Astrocyte (in vitro differentiated cells and primary cell): ENCODE measurements at regions not wholly inside any gene's neighbourhood (a gene's known extent, or its start where the extent isn't known, plus 50 kb on each side); places are given as distances from the start of the nearest gene placed in this dataset.

Source experiments
- DNase-seq: peaks from one replicate; pipeline ENCODE4 v3.0.0-alpha.2; 2010; ENCODE audit warnings: low read depth
- FAIRE-seq: peaks from 2 replicates; lab custom pipeline; 2011; peaks lifted over from hg19 to GRCh38; lab: Jason Lieb, UNC
- H2AFZ ChIP-seq: 2 replicates; pipeline ENCODE4 v1.6.0; 2012; ENCODE audit warnings: low read depth, low read length, inconsistent platforms
- H3K27ac ChIP-seq: 2 replicates; pipeline ENCODE4 v1.5.1; 2011; ENCODE audit warnings: low read depth, low read length, inconsistent platforms
- H3K27me3 ChIP-seq: 2 replicates; pipeline ENCODE4 v1.6.0; 2011; ENCODE audit warnings: low read length, inconsistent platforms; ENCODE audit not compliant: insufficient read depth
- H3K36me3 ChIP-seq: 2 replicates; pipeline ENCODE4 v1.5.1; 2011; ENCODE audit warnings: low read length, inconsistent platforms; ENCODE audit not compliant: insufficient read depth
- H3K4me1 ChIP-seq: 2 replicates; pipeline ENCODE4 v1.5.1; 2011; ENCODE audit warnings: low read length, inconsistent platforms; ENCODE audit not compliant: insufficient read depth
- H3K4me2 ChIP-seq: 2 replicates; pipeline ENCODE4 v1.6.0; 2012; ENCODE audit warnings: low read length, inconsistent platforms
- H3K4me3 ChIP-seq: 2 replicates; pipeline ENCODE4 v1.5.1; 2011; ENCODE audit warnings: low read depth, mild to moderate bottlenecking, low read length, inconsistent platforms; ENCODE audit not compliant: insufficient read depth
- H3K79me2 ChIP-seq: 2 replicates; pipeline ENCODE4 v1.6.0; 2012; ENCODE audit warnings: mild to moderate bottlenecking, low read length, inconsistent platforms; ENCODE audit not compliant: insufficient read depth
- H3K9ac ChIP-seq: 2 replicates; pipeline ENCODE4 v1.6.0; 2012; ENCODE audit warnings: mild to moderate bottlenecking, low read length, inconsistent platforms
- H3K9me3 ChIP-seq: 2 replicates; pipeline ENCODE4 v1.5.1; 2012; ENCODE audit warnings: low read depth, mild to moderate bottlenecking, low read length, inconsistent platforms; ENCODE audit not compliant: insufficient read depth
- H4K20me1 ChIP-seq: 2 replicates; pipeline ENCODE4 v1.6.0; 2012; ENCODE audit warnings: low read length, inconsistent platforms; ENCODE audit not compliant: insufficient read depth
- H3K27ac Mint-ChIP-seq: one replicate; pipeline ENCODE4 v1.8.0; 2021; ENCODE audit warnings: mild to moderate bottlenecking, mixed read lengths; ENCODE audit not compliant: unreplicated experiment
- H3K27me3 Mint-ChIP-seq: one replicate; pipeline ENCODE4 v1.8.0; 2021; ENCODE audit warnings: low read depth, mixed read lengths; ENCODE audit not compliant: unreplicated experiment
- H3K36me3 Mint-ChIP-seq: one replicate; pipeline ENCODE4 v1.8.0; 2021; ENCODE audit warnings: low read depth, mixed read lengths; ENCODE audit not compliant: unreplicated experiment
- H3K4me1 Mint-ChIP-seq: one replicate; pipeline ENCODE4 v1.8.0; 2021; ENCODE audit warnings: low read depth, mixed read lengths; ENCODE audit not compliant: unreplicated experiment
- H3K4me3 Mint-ChIP-seq: one replicate; pipeline ENCODE4 v1.8.0; 2021; ENCODE audit warnings: mild to moderate bottlenecking, moderate library complexity, mixed read lengths; ENCODE audit not compliant: unreplicated experiment
- H3K9me3 Mint-ChIP-seq: one replicate; pipeline ENCODE4 v1.8.0; 2021; ENCODE audit warnings: mild to moderate bottlenecking, mixed read lengths; ENCODE audit not compliant: unreplicated experiment
- CTCF ChIP-seq: IDR thresholded peaks from 2 replicates; pipeline ENCODE4 v1.5.1; 2011; ENCODE audit warnings: low read depth, mild to moderate bottlenecking, inconsistent platforms, low read length, moderate library complexity; ENCODE audit not compliant: insufficient read depth
- EZH2 ChIP-seq: IDR thresholded peaks from 2 replicates; pipeline ENCODE4 v1.6.1; 2012; ENCODE audit warnings: mild to moderate bottlenecking, low read length, inconsistent platforms; ENCODE audit not compliant: insufficient read depth

- H3K4me2 ChIP-seq = no peak overlapping the region
- no peaks in the 10 kb centered on the region for H4K20me1 ChIP-seq
- no peak overlapping the region for H3K9ac ChIP-seq
- H3K36me3 ChIP-seq = no peaks in the 10 kb centered on the region
- TF ChIP-seq CTCF (no peak), EZH2 (no peak)
- Mint-ChIP-seq H3K36me3 (no peaks in the 10 kb centered on the region), H3K4me3 (no peak overlapping the region), H3K4me1 (peaks cover 10% of the 10 kb centered on the region), H3K27me3 (no peaks in the 10 kb centered on the region), H3K27ac (no peak overlapping the region), H3K9me3 (peaks cover 7% of the 10 kb centered on the region)
- no peaks in the 10 kb centered on the region for H3K27me3 ChIP-seq
- H3K79me2 ChIP-seq = no peaks in the 10 kb centered on the region
- H3K27ac ChIP-seq = no peak overlapping the region
- H3K9me3 ChIP-seq = no peaks in the 10 kb centered on the region
- no peaks in the 10 kb centered on the region for H3K4me1 ChIP-seq
- DNase-seq (no peak), FAIRE-seq (no peak)
- no peak overlapping the region for H2AFZ ChIP-seq
- no peak overlapping the region for H3K4me3 ChIP-seq
These were observed 109.0 kb downstream of the FZD1 start for GRCh38 chr7:91373111-91373800.

GRCh38 chr7:91374321-91374989, 110.2 kb downstream of the FZD1 start:
- Mint-ChIP-seq H3K9me3 (peaks cover 5% of the 10 kb centered on the region), H3K27me3 (no peaks in the 10 kb centered on the region), H3K4me3 (no peak overlapping the region), H3K4me1 (peaks cover 13% of the 10 kb centered on the region), H3K36me3 (no peaks in the 10 kb centered on the region), H3K27ac (no peak overlapping the region)
- Histone ChIP-seq H3K4me2 (no peak overlapping the region), H3K27ac (no peak overlapping the region), H3K4me1 (no peaks in the 10 kb centered on the region), H2AFZ (no peak overlapping the region), H4K20me1 (no peaks in the 10 kb centered on the region), H3K27me3 (no peaks in the 10 kb centered on the region), H3K79me2 (no peaks in the 10 kb centered on the region), H3K4me3 (no peak overlapping the region), H3K9ac (no peak overlapping the region), H3K9me3 (no peaks in the 10 kb centered on the region), H3K36me3 (no peaks in the 10 kb centered on the region)
- TF ChIP-seq CTCF = no peak
- DNase-seq = no peak
- FAIRE-seq = no peak

GRCh38 chr7:91375378-91375777, 111.1 kb downstream of the FZD1 start:
- Histone ChIP-seq H4K20me1 (no peaks in the 10 kb centered on the region), H3K4me1 (no peaks in the 10 kb centered on the region), H3K9ac (no peak overlapping the region), H3K27ac (no peak overlapping the region), H3K4me2 (no peak overlapping the region), H3K36me3 (no peaks in the 10 kb centered on the region), H3K4me3 (no peak overlapping the region), H3K9me3 (no peaks in the 10 kb centered on the region), H3K27me3 (no peaks in the 10 kb centered on the region), H3K79me2 (no peaks in the 10 kb centered on the region), H2AFZ (no peak overlapping the region)
- DNase-seq (no peak), FAIRE-seq (no peak)
- no peaks in the 10 kb centered on the region for H3K27me3 Mint-ChIP-seq
- H3K27ac Mint-ChIP-seq = no peak overlapping the region
- no peak overlapping the region for H3K4me3 Mint-ChIP-seq
- peaks cover 5% of the 10 kb centered on the region for H3K9me3 Mint-ChIP-seq
- H3K4me1 Mint-ChIP-seq = peaks cover 21% of the 10 kb centered on the region
- H3K36me3 Mint-ChIP-seq = no peaks in the 10 kb centered on the region
- TF ChIP-seq EZH2 = no peak
- TF ChIP-seq CTCF = no peak
